NCI-H510A (cell line): ENCODE measurements at regions not wholly inside any gene's neighbourhood (a gene's known extent, or its start where the extent isn't known, plus 50 kb on each side); places are given as distances from the start of the nearest gene placed in this dataset.
"Not testable (repeated sequence)": the region's sequence is repeated elsewhere in the genome, so short reads cannot be mapped to it uniquely, and the experiment has no call there.

Source experiments
- DNase-seq: peaks from one replicate; lab custom pipeline; 2025; lab: John Stamatoyannopoulos, UW

- no peak for DNase-seq
Measured at GRCh38 chr5:124114911-124115310, 602.9 kb downstream of the CSNK1G3 start.

GRCh38 chr5:124111886-124112285 lies 599.9 kb downstream of the CSNK1G3 start:
- no peak for DNase-seq

GRCh38 chr5:124110942-124111341 lies 599.0 kb downstream of the CSNK1G3 start:
- DNase-seq: no peak

GRCh38 chr5:124105326-124105725 lies 593.3 kb downstream of the CSNK1G3 start:
- DNase-seq: no peak

GRCh38 chr5:124104821-124105220 lies 592.8 kb downstream of the CSNK1G3 start:
- DNase-seq: no peak

- DNase-seq: no peak
Measured at GRCh38 chr5:124104344-124104743, 592.4 kb downstream of the CSNK1G3 start.

- no peak for DNase-seq
Measured at GRCh38 chr5:124103671-124104070, 591.7 kb downstream of the CSNK1G3 start.

- not testable (repeated sequence) for DNase-seq
Measured at GRCh38 chr5:124103056-124103455, 591.1 kb downstream of the CSNK1G3 start.

GRCh38 chr5:124102486-124102885 lies 590.5 kb downstream of the CSNK1G3 start:
- no peak for DNase-seq

GRCh38 chr5:124093658-124094057 lies 581.7 kb downstream of the CSNK1G3 start:
- DNase-seq: no peak

GRCh38 chr5:124090115-124090514 lies 578.1 kb downstream of the CSNK1G3 start:
- DNase-seq: no peak

- DNase-seq: no peak
Measured at GRCh38 chr5:124089578-124089977, 577.6 kb downstream of the CSNK1G3 start.

- DNase-seq: no peak
Measured at GRCh38 chr5:124088289-124089032, 576.5 kb downstream of the CSNK1G3 start.

GRCh38 chr5:124087752-124088151 lies 575.8 kb downstream of the CSNK1G3 start:
- DNase-seq: no peak

GRCh38 chr5:124080256-124080655 lies 568.3 kb downstream of the CSNK1G3 start:
- DNase-seq: no peak

GRCh38 chr5:124079062-124079461 lies 567.1 kb downstream of the CSNK1G3 start:
- no peak for DNase-seq

GRCh38 chr5:124074500-124074899 lies 562.5 kb downstream of the CSNK1G3 start:
- no peak for DNase-seq

GRCh38 chr5:124072570-124072969 lies 560.6 kb downstream of the CSNK1G3 start:
- no peak for DNase-seq

GRCh38 chr5:124071039-124071438 lies 559.1 kb downstream of the CSNK1G3 start:
- DNase-seq: no peak

GRCh38 chr5:124065508-124065907 lies 553.5 kb downstream of the CSNK1G3 start:
- DNase-seq: no peak

GRCh38 chr5:124064956-124065355 lies 553.0 kb downstream of the CSNK1G3 start:
- no peak for DNase-seq

GRCh38 chr5:124061663-124062062 lies 549.7 kb downstream of the CSNK1G3 start:
- DNase-seq: no peak

- DNase-seq: no peak
Measured at GRCh38 chr5:124061068-124061430, 549.1 kb downstream of the CSNK1G3 start.

- no peak for DNase-seq
Measured at GRCh38 chr5:124060413-124061067, 548.6 kb downstream of the CSNK1G3 start.
